ENCODE measurements at regions not wholly inside any gene's neighbourhood (a gene's known extent, or its start where the extent isn't known, plus 50 kb on each side); places are given as distances from the start of the nearest gene placed in this dataset.

GRCh38 chr6:118761645-118762044 lies 110.3 kb upstream of the CEP85L start:
- H3K27me3 ChIP-seq (replicated peaks in 1 of 7), result no peaks in the 10 kb centered on the region
- no peak for TF ChIP-seq POLR2A (IDR thresholded peaks at IDR 0.05)
- TF ChIP-seq, protein P1, sequence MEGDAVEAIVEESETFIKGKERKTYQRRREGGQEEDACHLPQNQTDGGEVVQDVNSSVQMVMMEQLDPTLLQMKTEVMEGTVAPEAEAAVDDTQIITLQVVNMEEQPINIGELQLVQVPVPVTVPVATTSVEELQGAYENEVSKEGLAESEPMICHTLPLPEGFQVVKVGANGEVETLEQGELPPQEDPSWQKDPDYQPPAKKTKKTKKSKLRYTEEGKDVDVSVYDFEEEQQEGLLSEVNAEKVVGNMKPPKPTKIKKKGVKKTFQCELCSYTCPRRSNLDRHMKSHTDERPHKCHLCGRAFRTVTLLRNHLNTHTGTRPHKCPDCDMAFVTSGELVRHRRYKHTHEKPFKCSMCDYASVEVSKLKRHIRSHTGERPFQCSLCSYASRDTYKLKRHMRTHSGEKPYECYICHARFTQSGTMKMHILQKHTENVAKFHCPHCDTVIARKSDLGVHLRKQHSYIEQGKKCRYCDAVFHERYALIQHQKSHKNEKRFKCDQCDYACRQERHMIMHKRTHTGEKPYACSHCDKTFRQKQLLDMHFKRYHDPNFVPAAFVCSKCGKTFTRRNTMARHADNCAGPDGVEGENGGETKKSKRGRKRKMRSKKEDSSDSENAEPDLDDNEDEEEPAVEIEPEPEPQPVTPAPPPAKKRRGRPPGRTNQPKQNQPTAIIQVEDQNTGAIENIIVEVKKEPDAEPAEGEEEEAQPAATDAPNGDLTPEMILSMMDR (IDR thresholded peaks at IDR 0.05 in 8 of 11, conservative IDR thresholded peaks at IDR 0.05 in 3 of 11), result no peak
- TF ChIP-seq POLR2AphosphoS5 (IDR thresholded peaks at IDR 0.05), result no peak
- 24 to 67% (median 40%) methylated on average over 1 of the region's 1 CpG for WGBS, 5 donors
- no peak for DNase-seq
- intact Hi-C loops (cut with DNase I; ENCODE audit: low total_unique reads), result no loop called here
- H3K36me3 ChIP-seq, result no peaks in the 10 kb centered on the region
- no peak overlapping the region for H3K4me3 ChIP-seq
- peaks cover 0 to 22% (median 3%) of the 10 kb centered on the region in 6 donors for H3K4me1 ChIP-seq
- H3K27ac ChIP-seq, result peak overlapping the region in 5 of 8 donors; percentile 3 to 81 (median 55)
- no peaks in the 10 kb centered on the region for H3K9me3 ChIP-seq

DNA sequence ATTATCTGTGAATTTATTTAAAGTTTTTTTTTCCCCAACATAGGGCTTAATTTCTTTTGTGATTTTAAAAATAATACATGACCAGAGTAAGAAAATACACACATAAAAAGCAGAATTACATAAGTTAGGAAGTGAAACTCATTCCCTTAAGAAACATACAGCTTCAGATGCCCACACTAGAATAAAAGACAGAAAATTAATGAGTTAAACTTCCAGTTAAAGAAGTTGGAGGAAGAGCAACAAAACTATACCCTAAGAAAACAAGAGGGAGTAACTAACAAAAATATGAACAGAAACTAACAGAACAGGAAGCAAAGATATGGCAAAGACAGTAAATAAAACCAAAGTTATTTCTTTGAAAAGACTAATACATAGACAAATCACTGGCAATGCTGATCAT lies 107.6 kb upstream of the CEP85L start:
- no peaks in the 10 kb centered on the region for H3K27me3 ChIP-seq (replicated peaks in 1 of 7)

DNA sequence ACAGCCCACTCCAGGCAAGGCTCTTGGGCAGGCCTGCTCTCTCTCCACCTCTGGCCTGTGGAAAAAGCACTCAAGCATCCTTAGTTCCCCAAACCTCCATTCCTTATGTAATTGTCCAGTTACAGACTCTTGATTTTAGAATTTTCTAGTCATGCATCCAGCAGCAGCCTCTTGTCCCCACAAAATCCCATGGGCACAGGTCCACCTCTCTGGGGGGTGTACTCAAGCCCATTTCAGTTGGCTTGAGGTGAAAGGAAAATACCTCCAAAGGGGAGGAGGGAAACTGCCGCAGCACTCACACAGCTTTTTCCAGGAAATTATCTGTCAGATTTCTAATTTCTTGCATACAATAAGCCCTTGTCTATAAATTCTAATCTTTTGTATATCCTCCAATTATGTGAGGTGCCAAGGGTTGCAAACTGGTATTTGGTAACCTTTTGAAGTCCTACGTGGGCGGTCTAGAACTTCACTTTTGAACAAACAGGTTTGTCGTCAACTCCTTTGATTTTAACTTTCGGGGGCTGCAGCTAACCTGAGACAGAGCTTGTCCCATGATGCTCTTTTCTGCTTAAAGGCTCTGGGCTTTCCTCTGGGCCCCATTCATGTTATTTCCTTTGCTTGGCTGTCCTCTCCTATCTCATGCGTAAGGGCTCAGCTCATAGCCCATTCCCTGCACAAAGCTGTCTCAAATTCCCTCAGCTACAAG lies 104.7 kb upstream of the CEP85L start:
- H3K4me3 ChIP-seq, result no peak overlapping the region
- WGBS, 5 donors, result 68 to 93% (median 83%) methylated on average over 6 of the region's 6 CpGs
- no peaks in the 10 kb centered on the region for H3K9me3 ChIP-seq
- TF ChIP-seq POLR2A (IDR thresholded peaks at IDR 0.05) (no peak), POLR2AphosphoS5 (IDR thresholded peaks at IDR 0.05) (no peak)
- TF ChIP-seq, protein P1 (IDR thresholded peaks at IDR 0.05 in 8 of 11, conservative IDR thresholded peaks at IDR 0.05 in 3 of 11), result no peak
- H3K4me1 ChIP-seq, result peaks cover 0 to 12% (median 3%) of the 10 kb centered on the region in 6 donors
- no peaks in the 10 kb centered on the region for H3K27me3 ChIP-seq (replicated peaks in 1 of 7)
- no peak for DNase-seq
- H3K36me3 ChIP-seq, result no peaks in the 10 kb centered on the region
- H3K27ac ChIP-seq, result no peak overlapping the region
- intact Hi-C loops (cut with DNase I; ENCODE audit: low total_unique reads), result no loop called here

More for the DNA sequence above, 107.6 kb upstream of the CEP85L start:
- Histone ChIP-seq H3K9me3 (no peaks in the 10 kb centered on the region), H3K4me3 (no peak overlapping the region), H3K36me3 (no peaks in the 10 kb centered on the region), H3K4me1 (peaks cover 0 to 12% (median 3%) of the 10 kb centered on the region in 6 donors), H3K27ac (peak overlapping the region in 4 of 8 donors; percentile 20 to 67 (median 52))
- intact Hi-C loops (cut with DNase I; ENCODE audit: low total_unique reads), result no loop called here
- no peak for DNase-seq
- TF ChIP-seq, protein P1 (IDR thresholded peaks at IDR 0.05 in 8 of 11, conservative IDR thresholded peaks at IDR 0.05 in 3 of 11), result no peak
- no peak for TF ChIP-seq POLR2AphosphoS5 (IDR thresholded peaks at IDR 0.05)
- TF ChIP-seq POLR2A (IDR thresholded peaks at IDR 0.05), result no peak

DNA sequence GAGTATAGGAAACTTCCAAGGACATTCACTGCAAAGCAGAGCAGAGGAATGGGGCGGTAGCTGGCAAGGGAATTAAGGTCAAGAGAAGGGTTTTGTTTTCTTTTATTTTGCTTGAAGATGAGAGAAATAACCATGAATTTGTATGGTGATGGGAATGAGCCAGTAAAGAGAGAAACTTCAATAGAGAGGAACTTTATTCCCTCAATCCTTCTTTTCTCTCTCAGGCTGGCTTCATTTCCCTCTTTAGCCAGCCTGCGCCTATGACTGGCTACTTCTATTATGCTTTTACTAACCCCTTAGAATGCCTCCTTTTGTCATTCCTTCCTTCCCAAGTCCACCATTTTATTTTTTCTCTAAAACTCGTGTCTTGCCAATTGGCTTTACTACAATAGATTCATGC lies 101.4 kb upstream of the CEP85L start:
- Histone ChIP-seq H3K4me1 (peaks cover 7 to 18% (median 10%) of the 10 kb centered on the region in 6 donors), H3K27me3 (replicated peaks in 1 of 7) (no peaks in the 10 kb centered on the region), H3K4me3 (no peak overlapping the region), H3K36me3 (no peaks in the 10 kb centered on the region), H3K9me3 (no peaks in the 10 kb centered on the region), H3K27ac (no peak overlapping the region)
- no peak for TF ChIP-seq POLR2A (IDR thresholded peaks at IDR 0.05)
- TF ChIP-seq POLR2AphosphoS5 (IDR thresholded peaks at IDR 0.05), result no peak
- TF ChIP-seq, protein P1 (IDR thresholded peaks at IDR 0.05 in 8 of 11, conservative IDR thresholded peaks at IDR 0.05 in 3 of 11), result no peak
- 70 to 91% (median 77%) methylated on average over 3 of the region's 3 CpGs for WGBS, 5 donors
- DNase-seq, result no peak
- intact Hi-C loops (cut with DNase I; ENCODE audit: low total_unique reads), result no loop called here
